ENCODE measurements at regions not wholly inside any gene's neighbourhood (a gene's known extent, or its start where the extent isn't known, plus 50 kb on each side); places are given as distances from the start of the nearest gene placed in this dataset.

- Histone ChIP-seq H3K4me3 (ENCODE audit: low read depth, low read length) (no peak overlapping the region), H3K27ac (ENCODE audit: extremely low read depth, low read depth, low read length) (no peak overlapping the region), H3K36me3 (ENCODE audit: control insufficient read depth in 2 of 2, insufficient read depth in 1 of 2, low read length in 2 of 2) (no peaks in the 10 kb centered on the region), H3K4me1 (ENCODE audit: control insufficient read depth, insufficient read depth, low read length) (no peaks in the 10 kb centered on the region), H3K9me3 (ENCODE audit: control insufficient read depth, insufficient read depth, low read depth, low read length) (no peaks in the 10 kb centered on the region)
- ChIA-PET CTCF (no interaction called here), POLR2A (no interaction called here)
- no peak for TF ChIP-seq ZNF600 (tag by site-specific recombination; IDR thresholded peaks at IDR 0.05)
- TF ChIP-seq GLIS1 (tag by site-specific recombination; IDR thresholded peaks at IDR 0.05): no peak
- no peak for TF ChIP-seq SETDB1 (IDR thresholded peaks at IDR 0.05; ENCODE audit: insufficient read length, low read length)
- no peak for TF ChIP-seq ZXDB (tag by site-specific recombination; IDR thresholded peaks at IDR 0.05)
- TF ChIP-seq ZNF416 (tag by site-specific recombination; IDR thresholded peaks at IDR 0.05): no peak
- no peak for TF ChIP-seq ZNF791 (tag by site-specific recombination; IDR thresholded peaks at IDR 0.05)
- TF ChIP-seq ZNF544 (tag by site-specific recombination; IDR thresholded peaks at IDR 0.05): no peak
- no peak for TF ChIP-seq GFI1B (tag by site-specific recombination; IDR thresholded peaks at IDR 0.05)
- no peak for TF ChIP-seq ZNF174 (tag by site-specific recombination; IDR thresholded peaks at IDR 0.05)
- TF ChIP-seq ZNF157 (tag by site-specific recombination; IDR thresholded peaks at IDR 0.05): no peak
- no peak for TF ChIP-seq ZNF624 (tag by site-specific recombination; IDR thresholded peaks at IDR 0.05)
- TF ChIP-seq WT1 (tag by site-specific recombination; IDR thresholded peaks at IDR 0.05): no peak
- TF ChIP-seq ZNF214 (tag by site-specific recombination; IDR thresholded peaks at IDR 0.05; ENCODE audit: borderline replicate concordance): no peak
- no peak for TF ChIP-seq ZNF623 (tag by site-specific recombination; IDR thresholded peaks at IDR 0.05)
- no peak for TF ChIP-seq ZNF530 (tag by site-specific recombination; IDR thresholded peaks at IDR 0.05; ENCODE audit: low read depth)
- no peak for TF ChIP-seq ZSCAN16 (tag by site-specific recombination; IDR thresholded peaks at IDR 0.05)
- no peak for TF ChIP-seq HOXC10 (CRISPR knock-in tag; IDR thresholded peaks at IDR 0.05)
- no peak for TF ChIP-seq HIC1 (tag by site-specific recombination; IDR thresholded peaks at IDR 0.05)
Measured at GRCh38 chr3:18853269-18853668, 295.0 kb upstream of the KCNH8 start.

- ChIA-PET POLR2A (no interaction called here), CTCF (interaction anchor here (0.6 to 2.3 kb wide), 12 partner anchors 11 to 1044 kb away, joined by 3 to 17 read pairs (median 3); no protein-coding TSS in a partner anchor)
- Histone ChIP-seq H3K27ac (ENCODE audit: extremely low read depth, low read depth, low read length) (no peak overlapping the region), H3K36me3 (ENCODE audit: control insufficient read depth in 2 of 2, insufficient read depth in 1 of 2, low read length in 2 of 2) (no peaks in the 10 kb centered on the region), H3K9me3 (ENCODE audit: control insufficient read depth, insufficient read depth, low read depth, low read length) (no peaks in the 10 kb centered on the region), H3K4me1 (ENCODE audit: control insufficient read depth, insufficient read depth, low read length) (no peaks in the 10 kb centered on the region), H3K4me3 (ENCODE audit: low read depth, low read length) (no peak overlapping the region)
- TF ChIP-seq ZNF132 (tag by site-specific recombination; IDR thresholded peaks at IDR 0.05; ENCODE audit: borderline replicate concordance) (no peak), ZSCAN23 (tag by site-specific recombination; IDR thresholded peaks at IDR 0.05) (no peak), ZBTB10 (tag by site-specific recombination; IDR thresholded peaks at IDR 0.05) (no peak), ZNF544 (tag by site-specific recombination; IDR thresholded peaks at IDR 0.05) (no peak), ZNF610 (tag by site-specific recombination; IDR thresholded peaks at IDR 0.05; ENCODE audit: borderline replicate concordance) (no peak), KLF10 (tag by site-specific recombination; IDR thresholded peaks at IDR 0.05) (no peak), ZNF449 (tag by site-specific recombination; IDR thresholded peaks at IDR 0.05) (no peak)
Measured at GRCh38 chr3:18847583-18848197, 300.6 kb upstream of the KCNH8 start.

Measured in HEK293 (cell line).